Retinal pigment epithelial cell (primary cell): ENCODE measurements at regions not wholly inside any gene's neighbourhood (a gene's known extent, or its start where the extent isn't known, plus 50 kb on each side); places are given as distances from the start of the nearest gene placed in this dataset.

ENCODE experiments used
- DNase-seq: peaks from one replicate; pipeline ENCODE4 v3.0.0-alpha.2; 2010; ENCODE audit warnings: low read depth
- H3K4me3 ChIP-seq: 2 replicates; pipeline ENCODE4 v1.5.1; 2011; ENCODE audit warnings: mild to moderate bottlenecking, low read length, control low read depth, moderate library complexity
- TF ChIP-seq, protein P1 (sequence below): conservative IDR thresholded peaks from 2 replicates; pipeline ENCODE4 v1.5.1; 2011; ENCODE audit warnings: low read depth, low read length, control low read depth, inconsistent platforms

DNA sequence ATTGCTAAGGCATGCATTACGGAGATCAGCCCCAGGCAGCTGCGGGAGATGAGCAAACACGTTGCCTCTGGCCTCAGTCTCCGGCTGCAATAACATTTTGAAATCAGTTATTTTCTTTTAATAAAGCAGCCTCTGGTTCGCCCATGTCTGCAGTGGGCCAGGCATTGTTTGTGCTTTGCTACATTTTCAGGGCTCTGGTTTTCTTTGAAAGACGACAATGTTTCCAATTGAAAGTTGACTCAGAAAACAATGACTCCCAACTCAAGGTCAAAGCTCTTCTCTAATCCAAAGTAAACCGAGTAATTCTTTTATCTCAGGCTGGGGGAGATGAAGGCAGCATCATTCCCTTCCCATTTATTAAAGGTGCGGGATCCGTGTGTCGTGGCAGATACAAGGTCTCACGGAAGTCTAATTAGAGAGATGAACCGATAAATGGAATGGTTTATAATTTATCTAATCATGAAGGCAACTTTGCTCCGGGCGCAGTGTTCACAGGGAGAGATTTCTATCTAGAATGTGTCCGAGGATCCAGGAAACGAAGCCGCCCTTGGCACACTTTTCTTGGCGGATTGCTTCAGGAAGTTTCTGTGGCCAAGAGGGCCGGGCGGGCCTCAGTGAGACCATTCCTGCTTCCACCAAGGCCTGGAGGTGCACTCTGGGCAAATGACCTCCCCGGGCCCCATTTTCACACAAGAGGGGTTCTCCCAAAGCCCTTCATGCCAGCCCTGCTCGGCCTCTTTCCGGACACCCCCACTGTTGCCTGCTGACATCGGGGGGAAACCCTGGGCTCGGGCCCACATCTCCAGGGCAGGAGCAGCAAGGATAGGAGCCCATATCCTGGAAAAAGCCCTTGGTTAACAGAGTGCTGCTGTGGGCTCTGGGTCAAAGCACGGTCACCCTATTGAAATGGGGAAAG is 811.4 kb downstream of the BRD1 start:
- no peak overlapping the region for H3K4me3 ChIP-seq
- no peak for DNase-seq
- TF ChIP-seq, protein P1, sequence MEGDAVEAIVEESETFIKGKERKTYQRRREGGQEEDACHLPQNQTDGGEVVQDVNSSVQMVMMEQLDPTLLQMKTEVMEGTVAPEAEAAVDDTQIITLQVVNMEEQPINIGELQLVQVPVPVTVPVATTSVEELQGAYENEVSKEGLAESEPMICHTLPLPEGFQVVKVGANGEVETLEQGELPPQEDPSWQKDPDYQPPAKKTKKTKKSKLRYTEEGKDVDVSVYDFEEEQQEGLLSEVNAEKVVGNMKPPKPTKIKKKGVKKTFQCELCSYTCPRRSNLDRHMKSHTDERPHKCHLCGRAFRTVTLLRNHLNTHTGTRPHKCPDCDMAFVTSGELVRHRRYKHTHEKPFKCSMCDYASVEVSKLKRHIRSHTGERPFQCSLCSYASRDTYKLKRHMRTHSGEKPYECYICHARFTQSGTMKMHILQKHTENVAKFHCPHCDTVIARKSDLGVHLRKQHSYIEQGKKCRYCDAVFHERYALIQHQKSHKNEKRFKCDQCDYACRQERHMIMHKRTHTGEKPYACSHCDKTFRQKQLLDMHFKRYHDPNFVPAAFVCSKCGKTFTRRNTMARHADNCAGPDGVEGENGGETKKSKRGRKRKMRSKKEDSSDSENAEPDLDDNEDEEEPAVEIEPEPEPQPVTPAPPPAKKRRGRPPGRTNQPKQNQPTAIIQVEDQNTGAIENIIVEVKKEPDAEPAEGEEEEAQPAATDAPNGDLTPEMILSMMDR = no peak

DNA sequence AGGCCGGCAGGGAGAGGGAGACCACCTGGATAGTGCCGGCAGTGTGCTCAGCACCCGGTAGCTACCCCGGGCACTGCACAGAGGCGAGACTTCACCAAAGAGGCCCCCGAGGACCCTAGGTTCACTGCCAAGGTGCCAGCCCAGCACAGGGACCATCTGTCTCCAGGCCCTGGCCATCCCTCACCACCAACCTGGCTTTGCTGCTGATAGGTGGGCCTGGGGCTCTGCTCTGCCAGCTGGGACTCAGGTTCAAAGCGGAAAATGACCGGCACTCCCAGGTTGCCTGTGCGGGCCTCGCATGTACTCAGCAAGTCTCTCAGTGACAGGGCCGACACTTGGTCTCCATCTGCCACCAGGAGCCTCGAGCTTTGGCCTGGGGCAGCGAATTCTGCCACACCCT is 812.2 kb downstream of the BRD1 start:
- no peak for DNase-seq
- H3K4me3 ChIP-seq = no peak overlapping the region
- TF ChIP-seq, protein P1 = no peak

DNA sequence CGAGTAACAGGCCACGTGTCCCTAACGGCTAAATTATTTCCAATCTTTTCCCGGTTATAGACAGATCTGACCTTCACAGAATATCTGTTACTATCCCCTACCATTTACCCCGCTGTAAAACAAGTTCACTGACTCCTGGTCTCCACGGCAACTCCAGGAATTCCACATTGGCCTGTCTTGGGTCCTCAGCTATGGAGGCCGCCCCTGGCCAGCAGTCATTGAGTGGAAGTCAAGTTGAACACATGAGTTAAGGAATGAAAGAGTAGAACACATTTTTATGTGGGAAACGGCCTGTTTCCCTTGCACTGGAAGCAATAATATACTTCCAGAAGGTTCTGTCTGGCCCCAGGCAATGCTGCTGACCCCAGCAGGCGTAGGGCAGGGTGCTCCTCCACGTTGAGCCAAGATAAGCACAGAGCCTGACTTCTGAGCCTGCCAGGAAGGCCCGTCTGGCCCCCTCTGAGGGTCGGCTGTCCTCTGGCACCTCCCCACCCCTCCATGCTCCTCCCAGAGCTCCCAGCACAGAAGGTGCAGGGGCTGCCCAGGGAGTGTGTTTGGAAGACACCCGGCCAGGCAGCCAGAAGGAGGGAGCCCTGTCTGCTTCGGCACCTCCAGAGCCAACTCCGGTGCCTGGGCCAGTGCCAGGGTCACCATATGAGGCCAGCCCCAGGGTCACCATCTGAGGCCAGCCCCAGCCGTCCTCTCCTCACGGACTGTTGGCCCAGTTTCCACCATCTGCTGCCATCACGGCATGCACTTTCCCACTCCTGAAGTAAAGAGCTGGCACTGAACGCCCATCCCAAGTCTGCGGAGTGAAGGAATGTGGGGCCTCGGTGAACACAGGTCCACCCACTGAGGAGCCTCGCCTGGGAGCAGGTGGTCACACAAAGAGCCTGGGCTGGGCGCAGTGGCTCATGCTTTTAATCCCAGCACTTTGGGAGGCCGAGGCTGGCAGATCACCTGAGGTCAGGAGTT is 813.2 kb downstream of the BRD1 start:
- DNase-seq = no peak
- H3K4me3 ChIP-seq = no peak overlapping the region
- TF ChIP-seq, protein P1 = no peak

DNA sequence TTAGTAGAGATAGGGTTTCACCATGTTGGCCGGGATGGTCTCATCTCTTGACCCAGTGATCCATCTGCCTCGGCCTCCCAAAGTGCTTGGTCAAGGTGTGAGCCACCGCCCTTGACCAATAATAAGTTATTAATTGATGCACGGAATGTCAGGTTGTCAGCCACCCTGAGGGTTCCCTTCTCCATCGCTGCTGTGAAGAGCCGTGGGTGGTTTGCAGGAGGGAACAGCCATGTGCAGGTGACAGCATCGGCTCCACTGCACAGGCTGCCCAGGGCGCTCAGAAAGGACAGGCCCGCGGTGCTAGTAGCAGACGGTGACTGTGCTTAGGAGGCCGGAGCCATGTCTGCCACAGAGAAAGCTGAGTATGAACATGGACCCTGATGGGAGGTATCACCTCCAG is 814.0 kb downstream of the BRD1 start:
- H3K4me3 ChIP-seq = no peak overlapping the region
- TF ChIP-seq, protein P1 = no peak
- no peak for DNase-seq

DNA sequence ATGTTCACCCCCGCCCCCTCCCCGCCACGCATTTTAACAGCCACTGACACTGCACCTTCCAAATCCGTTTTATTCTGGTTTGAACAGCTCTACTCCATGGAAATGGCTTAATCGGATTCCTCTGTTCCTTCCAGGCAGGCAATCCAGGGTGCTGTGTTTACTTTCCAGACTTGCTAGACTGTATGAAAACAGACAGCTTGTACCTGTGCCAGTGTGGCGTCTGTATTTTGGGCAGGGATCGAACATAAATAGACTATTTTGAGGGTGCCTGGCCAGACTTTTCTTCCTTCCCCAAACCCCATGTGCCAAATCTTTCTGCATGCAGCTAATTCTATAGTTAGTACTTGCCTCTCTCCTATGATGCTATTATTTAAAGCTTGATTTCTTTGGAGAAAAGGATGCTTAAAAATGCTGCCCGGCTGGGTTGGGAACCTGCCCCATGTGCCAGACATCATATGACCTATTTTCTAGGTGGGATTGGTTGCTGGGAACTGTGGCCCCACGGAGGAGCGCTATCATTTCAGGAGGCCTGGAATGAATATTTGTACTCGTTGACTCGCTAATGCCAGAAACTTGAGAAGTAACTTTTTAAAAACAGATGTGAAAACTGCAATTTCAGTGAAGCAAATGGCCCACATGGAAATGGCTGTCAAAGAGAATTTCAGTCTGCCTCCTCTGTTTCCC is 814.8 kb downstream of the BRD1 start:
- TF ChIP-seq, protein P1 = no peak
- no peak overlapping the region for H3K4me3 ChIP-seq
- no peak for DNase-seq

DNA sequence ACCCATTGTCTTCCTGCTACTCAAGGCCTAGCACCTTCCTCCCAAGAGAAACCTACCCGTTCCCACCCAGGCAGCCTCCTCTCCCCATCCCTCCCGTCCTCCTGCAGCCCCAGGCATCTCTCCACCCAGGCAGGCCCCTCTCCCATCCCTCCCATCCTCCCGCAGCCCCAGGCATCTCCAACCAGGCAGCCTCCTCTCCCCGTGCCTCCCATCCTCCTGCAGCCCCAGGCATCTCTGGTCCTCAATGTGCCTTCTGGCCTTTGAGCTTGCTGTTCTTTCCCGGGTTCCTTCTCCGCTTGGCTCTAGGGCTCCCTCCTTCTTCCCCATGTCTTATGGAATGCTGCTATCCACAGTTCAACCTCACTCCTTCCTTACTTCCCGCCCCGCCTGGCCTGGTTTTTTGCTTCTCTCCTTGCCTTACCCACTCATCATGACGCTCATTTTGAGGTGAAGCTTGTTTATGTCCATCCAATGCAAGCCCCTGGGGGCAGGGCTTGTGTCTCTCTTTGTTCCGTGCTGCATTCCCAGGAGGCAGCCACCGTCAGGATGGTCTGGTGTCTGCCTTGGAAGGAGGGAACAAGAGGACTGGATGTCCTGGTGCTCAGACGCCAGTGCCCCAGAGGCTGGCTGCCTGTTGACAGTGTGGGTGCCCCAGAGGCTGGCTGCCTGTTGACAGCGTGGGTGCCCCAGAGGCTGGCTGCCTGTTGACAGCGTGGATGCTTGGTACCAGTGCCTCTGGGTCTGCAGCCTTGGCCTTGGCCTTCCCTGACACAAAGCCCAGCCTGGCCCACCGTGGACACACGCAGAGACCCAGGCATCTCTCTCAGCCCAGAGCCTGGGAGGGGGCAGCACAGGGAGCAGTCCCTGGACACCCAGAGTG is 815.7 kb downstream of the BRD1 start:
- TF ChIP-seq, protein P1 = no peak
- DNase-seq = no peak

More for the DNA sequence above, 815.7 kb downstream of the BRD1 start:
- no peak overlapping the region for H3K4me3 ChIP-seq
